ENCODE measurements at regions not wholly inside any gene's neighbourhood (a gene's known extent, or its start where the extent isn't known, plus 50 kb on each side); places are given as distances from the start of the nearest gene placed in this dataset.
A peak's percentile ranks its signal among the peaks of the same experiment; 100 is the strongest.
"Not testable (repeated sequence)": the region's sequence is repeated elsewhere in the genome, so short reads cannot be mapped to it uniquely, and the experiment has no call there.

DNA sequence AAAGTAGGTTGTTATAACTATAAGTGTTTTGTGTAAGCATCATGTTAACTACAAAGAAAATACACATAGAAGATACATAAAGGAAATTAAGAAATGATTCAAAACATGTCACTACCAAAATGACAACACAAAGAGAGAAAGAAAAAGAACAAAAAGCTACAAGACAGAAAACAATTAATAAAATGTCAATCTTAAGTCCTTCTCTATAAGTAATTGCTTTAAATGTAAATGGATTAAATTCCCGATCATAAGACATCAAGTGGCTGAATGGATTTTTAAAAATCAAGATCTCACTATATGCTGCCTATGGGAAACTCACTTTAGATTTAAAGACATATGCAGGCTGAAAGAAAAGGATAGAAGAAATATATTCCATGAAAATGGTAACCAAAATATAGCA is 232.3 kb upstream of the NFIA start:
- DNase-seq (ENCODE audit: low spot score): no peak

DNA sequence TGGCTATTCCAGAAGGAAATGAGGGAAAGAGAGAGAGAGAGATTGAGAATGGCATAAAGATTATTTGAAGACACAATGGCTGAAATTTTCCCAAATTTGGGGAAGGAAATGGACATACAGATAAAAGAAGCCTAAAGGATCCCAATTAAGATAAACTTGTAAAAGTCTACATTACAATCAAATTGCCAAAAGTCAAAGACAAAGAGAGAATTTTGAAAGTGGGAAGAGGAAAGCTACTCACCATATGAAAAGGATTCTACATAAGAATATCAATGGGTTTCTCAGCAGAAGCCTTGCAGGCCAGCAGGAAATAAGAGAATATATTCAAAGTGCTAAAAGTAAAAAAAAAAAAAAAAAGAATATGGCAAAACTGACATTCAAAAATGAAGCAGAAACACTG is 233.0 kb upstream of the NFIA start:
- DNase-seq (ENCODE audit: low spot score): no peak

DNA sequence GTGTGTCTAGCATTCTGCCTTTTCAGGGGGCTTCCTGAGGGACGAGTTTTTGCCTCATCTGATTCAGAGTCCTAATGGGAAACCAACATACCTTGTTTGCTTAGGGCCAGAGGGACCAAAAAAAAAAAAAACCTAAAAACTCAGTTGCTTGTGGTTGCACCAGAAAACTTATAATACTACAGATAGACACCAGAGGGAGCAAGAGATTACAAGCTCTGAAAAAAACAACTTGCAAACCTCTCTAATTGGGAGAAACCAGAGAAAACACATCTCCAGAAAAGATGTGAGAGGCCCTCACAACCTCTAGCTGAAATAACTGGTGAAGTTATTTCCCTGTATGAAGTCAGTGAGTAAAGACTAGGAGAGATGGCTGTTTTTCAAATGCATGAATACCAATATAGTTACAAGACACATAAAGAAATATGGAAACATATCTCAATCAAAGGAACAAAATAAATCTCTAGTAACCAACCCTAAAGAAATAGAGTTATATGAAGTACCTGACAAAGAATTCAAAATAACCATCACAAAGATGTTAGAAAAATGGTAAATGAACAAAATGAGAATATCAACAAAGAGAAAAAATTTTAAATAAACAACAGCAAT is 233.7 kb upstream of the NFIA start:
- peak; percentile 26 for DNase-seq (ENCODE audit: low spot score)

DNA sequence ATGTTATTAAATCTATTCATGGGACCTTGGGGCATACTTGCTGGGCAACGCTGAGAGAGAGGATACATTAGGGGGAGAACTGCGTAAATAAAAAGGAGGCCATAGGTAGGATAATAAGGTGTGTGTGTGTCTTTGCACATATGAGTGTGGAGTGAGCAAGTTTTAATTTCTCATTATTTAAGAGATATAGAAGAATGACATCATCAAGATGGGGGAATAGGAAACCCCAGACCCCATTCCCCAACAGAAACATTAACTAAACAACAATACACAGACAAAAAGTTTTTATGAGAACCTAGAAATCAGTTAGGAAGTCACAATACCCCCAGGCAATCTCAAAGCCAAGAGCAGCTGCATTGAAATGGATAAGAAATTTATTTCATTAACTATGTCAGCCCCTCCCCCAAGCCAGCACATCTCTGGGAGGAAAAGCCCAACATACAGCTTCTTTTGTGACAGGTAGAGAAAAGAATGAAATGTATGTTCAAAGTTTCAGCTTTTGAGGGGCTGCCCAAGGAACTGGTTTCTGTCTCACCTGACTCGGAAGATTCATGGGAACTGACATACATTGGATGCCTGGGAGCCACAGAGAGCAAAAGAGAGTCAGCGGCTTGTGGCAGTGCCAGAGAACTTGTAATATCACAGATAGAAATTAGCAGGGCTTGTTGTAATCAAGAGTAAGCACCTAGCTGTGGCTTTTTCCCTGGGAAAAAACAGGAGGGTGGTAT is 234.3 kb upstream of the NFIA start:
- no peak for DNase-seq (ENCODE audit: low spot score)

DNA sequence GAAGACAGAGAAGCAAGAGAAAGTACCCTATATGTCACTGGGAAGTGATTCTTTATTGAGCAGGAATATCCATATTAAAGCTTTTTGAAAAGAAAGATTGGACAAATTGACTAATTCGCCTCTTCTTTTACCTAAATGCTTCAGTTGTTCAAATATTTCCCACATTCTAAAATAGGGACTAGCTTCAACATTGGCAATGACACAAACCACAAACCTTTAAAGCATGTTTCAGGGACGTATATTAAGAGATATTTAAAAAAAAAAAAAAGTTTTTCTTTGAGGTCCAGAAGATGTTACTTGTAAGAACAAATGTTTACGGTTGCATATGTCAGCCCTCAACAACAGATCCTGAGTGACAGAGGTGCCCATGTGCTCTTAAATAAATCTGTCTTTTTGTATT is 235.0 kb upstream of the NFIA start:
- DNase-seq (ENCODE audit: low spot score): no peak

DNA sequence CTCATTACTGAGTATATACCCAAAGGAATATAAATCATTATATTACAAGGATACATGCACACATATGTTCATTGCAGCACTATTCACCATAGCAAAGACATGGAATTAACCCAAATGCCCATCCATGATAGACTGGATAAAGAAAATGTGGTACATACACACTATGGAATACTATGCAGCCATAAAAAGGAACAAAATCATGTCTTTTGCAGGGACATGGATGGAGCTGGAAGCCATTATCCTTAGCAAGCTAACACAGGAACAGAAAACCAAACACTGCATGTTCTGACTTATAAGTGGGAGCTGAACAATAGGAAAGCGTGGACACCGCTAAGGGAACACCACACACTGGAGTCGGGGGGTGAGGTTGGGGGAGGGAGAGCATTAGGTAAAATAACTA is 236.7 kb upstream of the NFIA start:
- not testable (repeated sequence) for DNase-seq (ENCODE audit: low spot score)

DNA sequence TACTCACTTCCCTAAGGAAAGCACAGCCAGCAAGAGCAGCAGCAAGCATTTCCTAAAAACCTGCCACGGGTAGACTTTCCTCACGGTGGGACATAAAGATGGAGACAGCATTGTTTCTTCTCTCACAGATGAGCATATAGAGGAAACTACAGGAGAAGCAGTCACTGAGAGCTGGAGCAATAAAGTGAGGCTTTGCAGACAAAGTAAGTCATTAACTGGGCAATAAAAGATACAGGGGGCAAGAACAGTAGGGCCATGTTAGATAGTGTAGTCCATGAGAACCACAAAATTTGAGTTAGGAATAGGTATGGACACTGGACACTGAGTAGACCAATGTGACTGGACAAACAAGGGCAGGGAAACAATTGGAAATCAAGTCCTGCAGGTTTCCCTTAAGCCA is 240.1 kb upstream of the NFIA start:
- DNase-seq (ENCODE audit: low spot score): no peak

DNA sequence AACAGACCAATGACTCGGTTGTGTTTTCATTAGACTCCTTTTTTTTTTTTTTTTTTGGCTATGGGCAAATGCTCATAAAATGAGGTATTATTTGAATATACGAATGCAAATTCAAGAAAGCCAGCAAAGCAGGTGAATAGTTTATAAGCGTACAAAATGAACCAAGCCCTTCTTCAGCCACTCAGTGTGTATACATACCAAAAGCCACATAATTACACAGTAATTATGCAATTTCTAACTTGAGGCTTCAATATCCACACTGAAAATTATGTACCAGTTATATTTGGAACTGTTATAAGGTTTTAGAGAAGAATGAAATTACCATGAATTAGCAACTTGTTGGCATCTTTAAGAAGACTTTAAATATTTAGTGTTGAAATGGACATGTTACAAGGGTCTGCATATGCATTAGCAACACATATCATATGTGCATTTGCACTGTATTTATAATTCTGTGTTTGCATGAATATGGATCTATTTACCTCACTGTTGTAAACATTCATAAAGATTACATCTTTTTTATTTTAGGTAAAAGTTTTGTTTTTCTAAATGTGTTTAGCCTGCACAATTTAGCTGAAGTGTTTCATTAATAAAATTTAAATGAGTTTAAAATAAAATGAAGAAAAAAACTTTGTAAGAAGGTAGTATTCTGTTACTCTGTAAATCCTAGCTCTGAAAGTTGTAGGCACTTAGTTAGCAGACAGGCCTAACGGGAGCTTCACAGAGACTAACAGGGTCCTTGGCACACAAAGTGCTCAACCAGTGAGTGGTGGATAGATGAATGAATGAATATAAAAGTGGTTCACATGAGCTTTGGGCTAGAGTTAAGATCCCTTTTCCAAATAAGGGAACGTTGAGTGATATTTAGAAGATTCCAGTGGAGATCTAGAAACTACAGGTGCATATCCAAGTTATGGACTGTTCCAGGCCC is 241.0 kb upstream of the NFIA start:
- DNase-seq (ENCODE audit: low spot score): no peak

DNA sequence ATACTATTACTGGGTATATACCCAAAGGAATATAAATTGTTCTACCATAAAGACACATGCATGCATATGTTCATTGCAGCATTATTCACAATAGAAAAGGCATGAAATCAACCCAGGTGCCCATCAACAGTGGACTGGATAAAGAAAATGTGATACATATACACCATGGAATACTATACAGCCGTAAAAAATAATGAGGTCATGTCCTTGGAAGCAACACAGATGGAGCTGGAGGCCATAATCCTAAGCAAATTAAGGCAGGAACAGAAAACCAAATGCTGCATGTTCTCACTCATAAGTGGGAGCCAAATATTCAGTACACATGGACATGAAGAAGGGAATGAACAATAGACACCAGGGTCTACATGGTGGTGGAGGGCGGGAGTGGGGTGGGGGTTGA is 241.9 kb upstream of the NFIA start:
- DNase-seq (ENCODE audit: low spot score): not testable (repeated sequence)

DNA sequence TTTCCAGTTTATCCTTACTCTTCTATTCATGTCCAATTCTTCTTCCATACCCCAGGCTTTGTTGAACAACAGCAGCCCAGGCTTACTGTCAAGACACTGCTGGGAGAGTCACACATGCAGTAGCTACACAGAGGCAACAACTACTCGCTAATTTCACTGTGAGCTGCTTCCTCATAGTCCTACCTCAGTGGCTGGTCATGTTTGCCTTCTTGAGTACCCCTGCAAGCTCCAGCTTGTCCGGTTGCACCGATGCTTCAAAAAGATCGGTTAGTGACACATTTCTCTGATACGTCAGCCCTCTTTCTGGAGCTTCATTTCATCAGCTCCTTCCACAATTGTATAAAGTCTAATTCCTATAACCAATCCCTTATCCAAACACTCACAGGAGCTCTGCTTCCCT is 246.7 kb upstream of the NFIA start:
- no peak for DNase-seq (ENCODE audit: low spot score)

DNA sequence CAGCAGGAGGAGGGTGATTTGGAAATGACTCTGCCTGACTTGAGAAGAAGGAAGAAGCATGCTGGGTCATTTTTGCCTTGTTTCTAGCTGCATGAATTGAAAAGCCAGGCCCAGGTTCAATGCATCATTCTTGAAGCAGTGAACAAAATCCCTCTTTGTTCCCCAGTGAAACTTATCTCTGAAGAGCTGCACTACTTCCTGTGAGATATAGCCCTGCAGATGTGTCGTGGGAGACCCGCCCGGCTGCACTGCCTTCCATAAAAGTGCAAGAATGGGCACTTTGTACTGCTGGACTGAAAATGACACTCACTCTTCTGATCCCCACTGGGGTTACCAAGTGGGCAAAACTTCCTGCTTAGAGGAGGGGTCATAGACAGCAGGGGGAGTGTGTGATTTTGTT is 249.2 kb upstream of the NFIA start:
- DNase-seq (ENCODE audit: low spot score): no peak

DNA sequence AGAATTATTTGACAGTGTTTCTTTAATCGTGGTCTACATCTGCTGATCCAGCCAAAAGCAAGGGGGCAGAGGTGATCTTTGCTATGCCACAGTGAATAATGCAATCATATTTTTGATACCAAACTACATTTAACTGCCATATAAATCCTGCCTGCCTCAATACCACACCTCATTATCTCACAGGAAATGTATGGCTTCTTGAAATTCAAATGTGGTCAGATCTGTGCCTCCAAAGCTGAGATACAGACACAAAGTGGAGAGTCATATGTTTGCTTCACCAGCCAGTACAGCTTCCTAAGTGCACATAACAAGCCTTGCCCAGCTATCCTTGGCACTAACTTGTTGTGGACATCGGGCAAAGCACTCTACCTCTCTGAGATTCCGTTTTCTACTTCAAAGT is 250.0 kb upstream of the NFIA start:
- DNase-seq (ENCODE audit: low spot score): no peak

DNA sequence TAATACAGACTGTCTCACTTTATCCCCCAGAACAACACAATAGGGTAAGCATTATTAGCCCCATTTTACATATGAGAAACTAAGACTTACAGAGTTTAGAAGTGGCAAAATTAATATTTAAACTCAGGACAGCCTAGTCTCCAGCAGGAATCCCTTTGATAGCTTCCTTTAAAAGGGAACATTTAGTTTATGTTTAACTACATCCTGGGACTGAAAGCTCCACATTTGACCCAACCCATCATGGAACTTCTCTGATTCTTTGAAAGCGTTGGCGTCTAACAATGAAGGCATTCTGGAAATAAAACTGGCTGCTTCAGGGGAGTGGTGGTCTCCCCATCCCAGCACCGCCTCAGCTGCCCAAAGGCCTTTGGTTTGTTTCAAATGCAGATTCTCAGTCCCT is 250.6 kb upstream of the NFIA start:
- no peak for DNase-seq (ENCODE audit: low spot score)

DNA sequence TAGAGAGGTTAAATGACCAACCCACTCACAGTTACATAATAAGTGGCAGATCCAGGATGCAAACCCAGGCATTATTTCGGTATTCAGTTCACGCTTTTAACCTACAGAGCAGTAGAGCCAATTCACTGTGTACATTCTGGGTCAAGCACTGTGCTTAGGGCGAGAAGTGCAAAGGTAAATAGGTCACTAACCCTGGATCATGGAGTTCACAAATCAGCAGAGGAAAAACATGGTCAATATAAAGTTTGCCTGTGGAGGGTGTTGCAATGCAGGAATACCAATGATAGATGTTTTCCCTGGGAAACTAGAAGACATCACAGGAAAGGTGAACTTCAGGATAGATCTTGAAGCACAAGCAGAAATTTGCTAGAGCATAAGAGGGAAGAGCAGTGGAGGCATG is 253.4 kb upstream of the NFIA start:
- DNase-seq (ENCODE audit: low spot score): no peak

DNA sequence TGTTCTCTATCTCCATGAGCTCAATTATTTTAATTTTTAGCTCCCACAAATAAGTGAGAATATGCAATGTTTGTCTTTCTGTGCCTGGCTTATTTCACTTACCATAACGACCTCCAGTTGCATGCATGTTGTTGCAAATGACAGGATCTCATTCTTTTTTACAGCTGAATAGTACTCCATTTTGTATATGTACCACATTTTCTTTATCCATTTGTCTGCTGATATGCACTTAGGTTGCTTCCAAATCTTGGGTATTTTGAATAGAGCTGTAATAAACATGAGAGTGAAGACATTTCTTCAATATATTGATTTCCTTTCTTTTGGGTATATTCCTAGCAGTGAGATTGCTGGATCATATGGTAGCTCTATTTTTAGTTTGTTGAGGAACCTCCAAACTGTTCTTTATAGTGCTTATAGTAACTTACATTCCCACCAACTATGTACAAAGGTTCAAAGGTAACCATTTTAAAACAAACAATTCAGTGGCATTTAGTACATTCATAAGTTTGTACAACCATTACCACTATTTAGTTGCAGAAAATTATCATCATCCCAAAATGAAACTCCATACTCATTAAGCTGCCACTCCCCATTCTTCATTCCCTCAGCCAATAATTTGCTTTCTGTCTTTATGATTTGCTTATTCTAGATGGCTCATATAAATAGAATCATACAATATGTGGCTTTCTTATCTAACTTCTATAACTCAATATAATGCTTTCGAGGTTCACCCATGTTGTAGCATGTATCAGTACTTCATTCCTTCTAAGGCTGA is 255.9 kb upstream of the NFIA start:
- no peak for DNase-seq (ENCODE audit: low spot score)

DNA sequence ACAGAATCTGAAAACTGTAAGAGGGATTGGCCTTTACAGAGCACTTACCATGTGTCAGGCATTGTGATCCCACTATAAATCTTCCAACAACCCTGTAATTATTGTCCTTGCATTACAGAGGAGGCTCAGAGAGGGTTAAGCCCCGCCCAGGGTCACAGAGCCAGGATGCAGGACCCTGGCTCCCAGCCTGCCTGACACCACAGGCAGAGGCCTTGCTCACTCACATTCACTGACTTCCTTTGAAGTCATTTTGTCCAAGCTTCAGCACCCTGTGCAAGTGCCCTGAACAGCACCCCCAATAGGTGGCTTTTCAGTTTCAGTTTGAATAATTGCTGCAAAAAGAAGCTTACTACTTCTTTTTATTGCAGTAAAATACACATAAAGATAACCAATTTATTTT is 256.8 kb upstream of the NFIA start:
- no peak for DNase-seq (ENCODE audit: low spot score)

DNA sequence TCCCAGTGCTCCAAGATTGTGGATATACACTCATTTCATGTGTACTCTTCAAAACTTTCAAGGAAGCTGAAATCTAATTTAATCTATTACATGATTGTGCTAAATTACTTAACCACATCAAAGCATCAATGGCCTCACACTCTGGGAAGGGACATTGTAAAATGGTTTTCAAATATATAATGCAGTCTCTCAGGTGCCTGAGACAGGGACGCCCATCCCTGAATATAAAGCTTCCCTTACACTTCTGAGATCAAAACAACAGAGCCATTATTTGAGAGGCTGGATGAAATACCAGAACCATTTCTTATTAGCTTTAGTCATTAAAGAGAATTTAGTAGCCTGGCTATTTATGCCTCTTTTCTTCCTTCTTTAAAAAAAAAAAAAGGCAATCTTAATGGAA is 259.2 kb upstream of the NFIA start:
- no peak for DNase-seq (ENCODE audit: low spot score)

DNA sequence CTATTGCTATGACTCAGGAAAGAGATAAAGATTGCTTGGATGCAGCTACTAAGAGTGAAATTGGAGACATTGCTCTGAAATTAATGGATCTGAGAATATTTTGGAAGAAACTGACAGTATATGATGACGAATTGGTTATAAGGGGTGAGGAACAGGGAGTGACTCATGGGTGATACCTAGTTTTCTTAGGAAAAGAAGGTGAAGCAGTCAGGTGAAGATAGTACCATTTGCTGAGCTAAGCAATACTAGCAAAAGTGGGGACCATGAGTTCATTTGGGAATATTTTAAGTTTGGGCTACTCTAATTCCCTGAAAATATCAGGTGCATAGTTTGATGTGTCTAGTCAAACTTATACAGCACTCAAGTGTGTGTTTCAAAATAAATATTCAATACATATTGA is 260.1 kb upstream of the NFIA start:
- DNase-seq (ENCODE audit: low spot score): no peak

DNA sequence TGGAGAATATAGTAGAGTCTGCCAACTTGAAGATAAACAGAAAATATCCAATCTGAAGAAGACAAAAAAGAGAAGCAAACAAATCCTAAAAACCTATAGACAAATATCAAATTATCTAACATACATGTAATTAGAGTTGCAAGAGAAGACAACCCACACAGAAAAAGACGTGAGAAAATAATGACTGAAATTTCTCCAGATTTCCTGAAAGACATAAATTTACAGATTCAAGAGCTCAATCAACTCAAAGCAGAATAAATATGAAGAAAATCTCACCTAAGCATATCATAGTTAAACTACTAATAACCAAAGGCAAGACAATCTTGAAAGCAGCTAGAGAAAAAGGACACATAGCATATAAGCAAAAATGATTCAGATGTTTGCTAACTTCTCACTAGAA is 261.2 kb upstream of the NFIA start:
- no peak for DNase-seq (ENCODE audit: low spot score)

DNA sequence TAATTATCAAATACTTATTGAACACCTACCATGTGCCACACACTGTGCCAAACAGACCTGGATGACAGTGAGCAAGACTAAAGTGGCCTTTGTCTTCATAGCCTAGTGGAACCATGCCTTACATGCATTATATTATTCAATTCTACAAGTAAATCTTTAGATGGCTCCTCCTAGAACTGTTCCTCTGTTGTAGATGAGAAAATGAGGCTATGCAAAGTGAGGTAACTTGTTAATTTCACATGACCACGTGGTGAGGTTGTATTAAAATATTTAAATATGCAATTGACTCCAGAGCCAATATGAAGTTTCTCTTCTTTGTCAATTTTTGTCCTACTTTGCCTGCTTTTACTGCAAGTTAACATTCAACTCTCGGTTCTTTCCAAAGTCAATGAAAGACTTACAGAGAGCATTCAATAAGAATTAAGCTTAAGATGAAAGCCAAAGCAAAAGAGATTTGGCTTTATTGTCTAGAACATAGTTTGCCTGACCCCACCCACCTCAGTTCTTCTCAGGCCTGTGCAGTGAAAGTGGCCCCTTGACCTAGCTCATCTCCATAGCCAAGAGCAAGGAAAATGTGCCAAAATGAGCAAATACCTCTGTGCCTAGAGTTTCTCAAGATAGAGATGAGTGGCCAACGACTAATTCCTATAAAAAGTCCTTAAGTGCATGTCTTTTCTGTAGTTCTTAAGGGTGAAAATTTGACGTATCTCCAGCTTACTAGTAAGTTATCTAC is 263.2 kb upstream of the NFIA start:
- DNase-seq (ENCODE audit: low spot score): no peak

DNA sequence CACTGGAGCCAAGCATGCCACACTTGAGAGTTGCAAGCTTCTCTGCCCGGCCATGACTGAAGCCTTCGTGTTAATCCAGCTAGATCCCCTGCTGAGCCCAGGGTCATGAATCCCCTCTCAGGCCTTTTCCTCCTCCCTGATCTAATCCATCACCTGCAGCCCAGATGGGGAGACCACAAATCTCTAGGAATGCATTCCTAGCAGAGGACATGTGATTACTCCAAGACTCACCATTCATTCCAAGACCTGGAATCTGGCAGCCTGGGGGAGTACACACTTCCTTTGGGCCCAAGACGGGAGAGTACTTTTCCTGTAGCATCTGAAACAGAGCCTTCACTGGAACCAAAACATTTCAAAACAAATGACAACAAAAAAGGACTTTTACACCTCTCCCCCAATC is 269.3 kb upstream of the NFIA start:
- DNase-seq (ENCODE audit: low spot score): peak; percentile 10
